ENCODE measurements at regions not wholly inside any gene's neighbourhood (a gene's known extent, or its start where the extent isn't known, plus 50 kb on each side); places are given as distances from the start of the nearest gene placed in this dataset.

GRCh38 chr7:142338633-142339501, 81.0 kb upstream of the PRSS58 start:
- intact Hi-C loops (cut with DNase I; ENCODE audit: low total_unique reads), result no loop called here

GRCh38 chr7:142337054-142338001, 79.5 kb upstream of the PRSS58 start:
- Histone ChIP-seq H3K36me3 (no peaks in the 10 kb centered on the region), H3K4me1 (no peaks in the 10 kb centered on the region), H3K27me3 (no peaks in the 10 kb centered on the region), H3K9me3 (no peaks in the 10 kb centered on the region), H3K27ac (no peak overlapping the region), H3K4me3 (no peak overlapping the region)
- no peak for TF ChIP-seq POLR2A (IDR thresholded peaks at IDR 0.05)
- no peak for TF ChIP-seq POLR2AphosphoS5 (IDR thresholded peaks at IDR 0.05)
- TF ChIP-seq CTCF (IDR thresholded peaks at IDR 0.05), result no peak
- no peak for DNase-seq (ENCODE audit: low spot score in 2 of 2)
- intact Hi-C loops (cut with DNase I; ENCODE audit: low total_unique reads), result no loop called here

More at GRCh38 chr7:142338633-142339501, 81.0 kb upstream of the PRSS58 start:
- Histone ChIP-seq H3K27me3 (no peaks in the 10 kb centered on the region), H3K4me3 (no peak overlapping the region), H3K9me3 (no peaks in the 10 kb centered on the region), H3K4me1 (no peaks in the 10 kb centered on the region), H3K36me3 (no peaks in the 10 kb centered on the region), H3K27ac (no peak overlapping the region)
- no peak for DNase-seq (ENCODE audit: low spot score in 2 of 2)
- TF ChIP-seq CTCF (IDR thresholded peaks at IDR 0.05) (no peak), POLR2A (IDR thresholded peaks at IDR 0.05) (no peak), POLR2AphosphoS5 (IDR thresholded peaks at IDR 0.05) (no peak)

- Histone ChIP-seq H3K4me1 (no peaks in the 10 kb centered on the region), H3K27ac (no peak overlapping the region), H3K9me3 (no peaks in the 10 kb centered on the region), H3K36me3 (no peaks in the 10 kb centered on the region), H3K4me3 (no peak overlapping the region), H3K27me3 (no peaks in the 10 kb centered on the region)
- intact Hi-C loops (cut with DNase I; ENCODE audit: low total_unique reads), result no loop called here
- no peak for TF ChIP-seq POLR2A (IDR thresholded peaks at IDR 0.05)
- no peak for TF ChIP-seq CTCF (IDR thresholded peaks at IDR 0.05)
- no peak for TF ChIP-seq POLR2AphosphoS5 (IDR thresholded peaks at IDR 0.05)
- no peak for DNase-seq (ENCODE audit: low spot score in 2 of 2)
Observed at GRCh38 chr7:142334806-142335205, 76.9 kb upstream of the PRSS58 start.

DNA sequence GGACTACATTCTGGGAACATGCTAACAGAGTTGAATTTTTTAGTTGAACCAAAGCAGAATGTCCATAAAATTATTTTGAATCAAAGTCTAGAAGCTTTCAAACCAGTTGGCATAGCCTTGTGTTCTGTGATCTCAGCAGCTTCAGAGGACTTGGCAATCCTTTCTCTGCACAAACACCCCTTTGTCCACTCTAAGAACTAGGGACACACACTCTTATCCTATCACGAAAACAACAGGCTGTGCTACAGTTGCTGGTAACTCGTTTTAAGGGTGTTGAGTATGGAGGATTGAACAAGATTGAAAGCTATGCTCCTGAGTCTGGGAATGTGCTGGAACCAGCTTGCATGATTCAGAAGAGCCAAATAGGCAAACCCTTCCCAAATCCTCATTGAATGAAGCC, 76.4 kb upstream of the PRSS58 start:
- H3K36me3 ChIP-seq, result no peaks in the 10 kb centered on the region
- no peaks in the 10 kb centered on the region for H3K9me3 ChIP-seq
- DNase-seq (ENCODE audit: low spot score in 2 of 2), result no peak
- no peak overlapping the region for H3K27ac ChIP-seq
- no peaks in the 10 kb centered on the region for H3K4me1 ChIP-seq
- TF ChIP-seq POLR2A (IDR thresholded peaks at IDR 0.05), result no peak
- TF ChIP-seq CTCF (IDR thresholded peaks at IDR 0.05), result no peak
- TF ChIP-seq POLR2AphosphoS5 (IDR thresholded peaks at IDR 0.05), result no peak
- intact Hi-C loops (cut with DNase I; ENCODE audit: low total_unique reads), result no loop called here
- H3K4me3 ChIP-seq, result no peak overlapping the region
- H3K27me3 ChIP-seq, result no peaks in the 10 kb centered on the region

- H3K27me3 ChIP-seq, result no peaks in the 10 kb centered on the region
- no peak overlapping the region for H3K4me3 ChIP-seq
- no peaks in the 10 kb centered on the region for H3K36me3 ChIP-seq
- intact Hi-C loops (cut with DNase I; ENCODE audit: low total_unique reads), result no loop called here
- no peak for DNase-seq (ENCODE audit: low spot score in 2 of 2)
- TF ChIP-seq POLR2AphosphoS5 (IDR thresholded peaks at IDR 0.05), result no peak
- TF ChIP-seq POLR2A (IDR thresholded peaks at IDR 0.05), result no peak
- no peak for TF ChIP-seq CTCF (IDR thresholded peaks at IDR 0.05)
- no peak overlapping the region for H3K27ac ChIP-seq
- H3K4me1 ChIP-seq, result no peaks in the 10 kb centered on the region
- H3K9me3 ChIP-seq, result no peaks in the 10 kb centered on the region
Observed at GRCh38 chr7:142332421-142332820, 74.6 kb upstream of the PRSS58 start.

All from breast epithelium (tissue), 4 donors.